K562 (cell line): ENCODE measurements at regions not wholly inside any gene's neighbourhood (a gene's known extent, or its start where the extent isn't known, plus 50 kb on each side); places are given as distances from the start of the nearest gene placed in this dataset.

Experiments used
- CHD2 ChIP-seq: IDR thresholded peaks from 2 replicates; pipeline ENCODE4 v1.6.1; 2011; ENCODE audit warnings: low read depth, low read length
- HSF4 ChIP-seq: fragments of 250-450 bp; sonication (Bioruptor Pico); IDR thresholded peaks from 2 replicates; pipeline ENCODE4 v2.1.2; 2022; ENCODE audit warnings: mild to moderate bottlenecking, moderate library complexity, borderline replicate concordance
- MAX ChIP-seq: sonication (generic); formaldehyde crosslinking; IDR thresholded peaks from 2 replicates; pipeline ENCODE4 v1.9.0; 2022; ENCODE audit warnings: mild to moderate bottlenecking, missing genetic modification reagents
- SRF ChIP-seq, 2 experiments: fragments of 250-450, 450-650 bp in 1 of 2; sonication (Bioruptor Pico) in 1 of 2; sonication (generic) in 1 of 2; formaldehyde crosslinking; IDR thresholded peaks; 2 replicates each; pipeline versions ENCODE4 v1.5.0 to v1.5.1; 2020 to 2022; ENCODE audit warnings: mild to moderate bottlenecking in 1 of 2, missing genetic modification reagents in 1 of 2
- TF ChIP-seq, protein P1 (sequence below), 3 experiments: IDR thresholded peaks in 2 of 3; conservative IDR thresholded peaks in 1 of 3; 2 replicates each; pipeline ENCODE4 v1.5.1; 2011 to 2012; ENCODE audit warnings: low read length in 3 of 3, mild to moderate bottlenecking in 3 of 3, control low read depth in 2 of 3, improper control_type of control experiment in 1 of 3, inconsistent platforms in 1 of 3, low read depth in 1 of 3, mixed read lengths in 1 of 3, moderate library complexity in 1 of 3; ENCODE audit not compliant: insufficient read depth in 2 of 3

DNA sequence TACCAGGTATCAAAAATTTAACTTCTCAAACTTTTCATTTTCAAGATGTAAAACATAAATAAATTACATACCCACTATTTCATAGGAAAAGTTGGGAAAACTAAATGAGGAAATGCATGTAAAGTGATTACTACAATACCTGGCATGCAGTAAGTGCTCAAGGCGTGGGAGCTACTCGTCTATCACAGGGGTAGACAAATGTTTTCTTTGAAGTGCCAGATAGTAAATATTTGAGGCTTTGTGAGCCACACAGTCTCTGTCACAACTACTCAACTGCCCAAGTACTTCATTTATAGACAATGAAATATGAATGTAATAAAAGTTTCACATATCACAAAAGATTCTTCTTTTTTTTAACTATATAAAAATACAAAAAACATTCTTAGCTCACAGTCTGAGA, 96.4 kb upstream of the PCGF5 start:
- TF ChIP-seq SRF (CRISPR knock-in tag; IDR thresholded peaks at IDR 0.05) (no peak), CHD2 (no peak), HSF4 (CRISPR knock-in tag) (no peak), MAX (CRISPR knock-in tag) (no peak)
- TF ChIP-seq, protein P1, sequence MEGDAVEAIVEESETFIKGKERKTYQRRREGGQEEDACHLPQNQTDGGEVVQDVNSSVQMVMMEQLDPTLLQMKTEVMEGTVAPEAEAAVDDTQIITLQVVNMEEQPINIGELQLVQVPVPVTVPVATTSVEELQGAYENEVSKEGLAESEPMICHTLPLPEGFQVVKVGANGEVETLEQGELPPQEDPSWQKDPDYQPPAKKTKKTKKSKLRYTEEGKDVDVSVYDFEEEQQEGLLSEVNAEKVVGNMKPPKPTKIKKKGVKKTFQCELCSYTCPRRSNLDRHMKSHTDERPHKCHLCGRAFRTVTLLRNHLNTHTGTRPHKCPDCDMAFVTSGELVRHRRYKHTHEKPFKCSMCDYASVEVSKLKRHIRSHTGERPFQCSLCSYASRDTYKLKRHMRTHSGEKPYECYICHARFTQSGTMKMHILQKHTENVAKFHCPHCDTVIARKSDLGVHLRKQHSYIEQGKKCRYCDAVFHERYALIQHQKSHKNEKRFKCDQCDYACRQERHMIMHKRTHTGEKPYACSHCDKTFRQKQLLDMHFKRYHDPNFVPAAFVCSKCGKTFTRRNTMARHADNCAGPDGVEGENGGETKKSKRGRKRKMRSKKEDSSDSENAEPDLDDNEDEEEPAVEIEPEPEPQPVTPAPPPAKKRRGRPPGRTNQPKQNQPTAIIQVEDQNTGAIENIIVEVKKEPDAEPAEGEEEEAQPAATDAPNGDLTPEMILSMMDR (IDR thresholded peaks at IDR 0.05 in 2 of 3, conservative IDR thresholded peaks at IDR 0.05 in 1 of 3; ENCODE audit: insufficient read depth in 2 of 3, low read depth in 1 of 3, low read length in 3 of 3), result no peak
